Type B pancreatic cell (in vitro differentiated cells): ENCODE measurements at regions not wholly inside any gene's neighbourhood (a gene's known extent, or its start where the extent isn't known, plus 50 kb on each side); places are given as distances from the start of the nearest gene placed in this dataset.

Experiments used
- DNase-seq: peaks from one replicate; pipeline ENCODE4 v3.0.0; 2021; ENCODE audit warnings: mixed read lengths; ENCODE audit not compliant: unreplicated experiment; ENCODE audit errors: extremely low spot score
- H3K27ac Mint-ChIP-seq: 2 replicates; pipeline ENCODE4 v1.8.0; 2021; ENCODE audit warnings: mild to moderate bottlenecking, mixed read lengths
- H3K27me3 Mint-ChIP-seq: 2 replicates; pipeline ENCODE4 v1.8.0; 2021; ENCODE audit warnings: mixed read lengths
- H3K36me3 Mint-ChIP-seq: 2 replicates; pipeline ENCODE4 v1.8.0; 2021; ENCODE audit warnings: mixed read lengths
- H3K4me1 Mint-ChIP-seq: one replicate; pipeline ENCODE4 v1.8.0; 2021; ENCODE audit warnings: mixed read lengths; ENCODE audit not compliant: unreplicated experiment
- H3K4me3 Mint-ChIP-seq: 2 replicates; pipeline ENCODE4 v1.8.0; 2021; ENCODE audit warnings: mild to moderate bottlenecking, mixed read lengths
- H3K9me3 Mint-ChIP-seq: 2 replicates; pipeline ENCODE4 v1.8.0; 2021; ENCODE audit warnings: mixed read lengths
- CTCF ChIP-seq: fragments of 200-600 bp; sonication (generic); conservative IDR thresholded peaks from 2 replicates; pipeline ENCODE4 v1.5.0; 2021; ENCODE audit warnings: antibody characterized with exemption, mild to moderate bottlenecking

- no peaks in the 10 kb centered on the region for H3K36me3 Mint-ChIP-seq
- no peak overlapping the region for H3K4me3 Mint-ChIP-seq
- TF ChIP-seq CTCF, result no peak
- H3K9me3 Mint-ChIP-seq, result no peaks in the 10 kb centered on the region
- no peak for DNase-seq
- peaks cover 18% of the 10 kb centered on the region for H3K27me3 Mint-ChIP-seq
- H3K27ac Mint-ChIP-seq, result no peak overlapping the region
- H3K4me1 Mint-ChIP-seq, result peaks cover 4% of the 10 kb centered on the region
These were observed 77.9 kb downstream of the ISG20 start for GRCh38 chr15:88716543-88717381.

- no peak for DNase-seq
- TF ChIP-seq CTCF, result no peak
- H3K4me1 Mint-ChIP-seq, result peaks cover 4% of the 10 kb centered on the region
- no peaks in the 10 kb centered on the region for H3K9me3 Mint-ChIP-seq
- H3K36me3 Mint-ChIP-seq, result no peaks in the 10 kb centered on the region
- H3K27me3 Mint-ChIP-seq, result peaks cover 14% of the 10 kb centered on the region
- no peak overlapping the region for H3K4me3 Mint-ChIP-seq
- no peak overlapping the region for H3K27ac Mint-ChIP-seq
These were observed 78.7 kb downstream of the ISG20 start for GRCh38 chr15:88717382-88718031.

GRCh38 chr15:88718731-88719130, 79.9 kb downstream of the ISG20 start:
- Mint-ChIP-seq H3K9me3 (no peaks in the 10 kb centered on the region), H3K4me1 (peaks cover 4% of the 10 kb centered on the region), H3K27me3 (peaks cover 3% of the 10 kb centered on the region)

GRCh38 chr15:88719654-88720053, 80.8 kb downstream of the ISG20 start:
- Mint-ChIP-seq H3K36me3 (no peaks in the 10 kb centered on the region), H3K27me3 (peaks cover 3% of the 10 kb centered on the region), H3K4me3 (no peak overlapping the region), H3K27ac (no peak overlapping the region), H3K4me1 (peaks cover 4% of the 10 kb centered on the region), H3K9me3 (no peaks in the 10 kb centered on the region)
- no peak for DNase-seq
- TF ChIP-seq CTCF, result no peak

More at GRCh38 chr15:88718731-88719130, 79.9 kb downstream of the ISG20 start:
- H3K27ac Mint-ChIP-seq, result no peak overlapping the region
- no peak for TF ChIP-seq CTCF
- no peak for DNase-seq
- H3K4me3 Mint-ChIP-seq, result no peak overlapping the region
- no peaks in the 10 kb centered on the region for H3K36me3 Mint-ChIP-seq

- H3K36me3 Mint-ChIP-seq, result no peaks in the 10 kb centered on the region
- peaks cover 9% of the 10 kb centered on the region for H3K27me3 Mint-ChIP-seq
- no peaks in the 10 kb centered on the region for H3K4me1 Mint-ChIP-seq
- peaks cover 4% of the 10 kb centered on the region for H3K9me3 Mint-ChIP-seq
- no peak for DNase-seq
- no peak for TF ChIP-seq CTCF
- H3K27ac Mint-ChIP-seq, result no peak overlapping the region
- H3K4me3 Mint-ChIP-seq, result no peak overlapping the region
These were observed 77.7 kb upstream of the ACAN start for GRCh38 chr15:88725305-88726210.
